22Rv1 (cell line): ENCODE measurements at regions not wholly inside any gene's neighbourhood (a gene's known extent, or its start where the extent isn't known, plus 50 kb on each side); places are given as distances from the start of the nearest gene placed in this dataset.

ENCODE experiments used
- ZFX ChIP-seq: fragments of 450-650 bp; IDR thresholded peaks from 2 replicates; pipeline ENCODE4 v1.6.1; 2017; ENCODE audit warnings: antibody characterized with exemption, borderline replicate concordance
- TF ChIP-seq, protein P1 (sequence below): fragments of 450-650 bp; IDR thresholded peaks from 2 replicates; pipeline ENCODE4 v1.5.1; 2017; ENCODE audit warnings: mild to moderate bottlenecking

- TF ChIP-seq, protein P1, sequence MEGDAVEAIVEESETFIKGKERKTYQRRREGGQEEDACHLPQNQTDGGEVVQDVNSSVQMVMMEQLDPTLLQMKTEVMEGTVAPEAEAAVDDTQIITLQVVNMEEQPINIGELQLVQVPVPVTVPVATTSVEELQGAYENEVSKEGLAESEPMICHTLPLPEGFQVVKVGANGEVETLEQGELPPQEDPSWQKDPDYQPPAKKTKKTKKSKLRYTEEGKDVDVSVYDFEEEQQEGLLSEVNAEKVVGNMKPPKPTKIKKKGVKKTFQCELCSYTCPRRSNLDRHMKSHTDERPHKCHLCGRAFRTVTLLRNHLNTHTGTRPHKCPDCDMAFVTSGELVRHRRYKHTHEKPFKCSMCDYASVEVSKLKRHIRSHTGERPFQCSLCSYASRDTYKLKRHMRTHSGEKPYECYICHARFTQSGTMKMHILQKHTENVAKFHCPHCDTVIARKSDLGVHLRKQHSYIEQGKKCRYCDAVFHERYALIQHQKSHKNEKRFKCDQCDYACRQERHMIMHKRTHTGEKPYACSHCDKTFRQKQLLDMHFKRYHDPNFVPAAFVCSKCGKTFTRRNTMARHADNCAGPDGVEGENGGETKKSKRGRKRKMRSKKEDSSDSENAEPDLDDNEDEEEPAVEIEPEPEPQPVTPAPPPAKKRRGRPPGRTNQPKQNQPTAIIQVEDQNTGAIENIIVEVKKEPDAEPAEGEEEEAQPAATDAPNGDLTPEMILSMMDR: no peak
- TF ChIP-seq ZFX: no peak
Observed at GRCh38 chr13:78139765-78140164, 221.1 kb upstream of the EDNRB start.
